M059J (cell line): ENCODE measurements at regions not wholly inside any gene's neighbourhood (a gene's known extent, or its start where the extent isn't known, plus 50 kb on each side); places are given as distances from the start of the nearest gene placed in this dataset.

ENCODE experiments used
- DNase-seq: peaks from one replicate; pipeline ENCODE4 v3.0.0-alpha.2; 2012; ENCODE audit warnings: low read depth

- DNase-seq, result no peak
These were observed 128.9 kb upstream of the VSTM2B start for GRCh38 chr19:29396925-29397324.

GRCh38 chr19:29397748-29398147, 128.0 kb upstream of the VSTM2B start:
- no peak for DNase-seq

GRCh38 chr19:29399804-29400203, 126.0 kb upstream of the VSTM2B start:
- DNase-seq, result no peak

DNA sequence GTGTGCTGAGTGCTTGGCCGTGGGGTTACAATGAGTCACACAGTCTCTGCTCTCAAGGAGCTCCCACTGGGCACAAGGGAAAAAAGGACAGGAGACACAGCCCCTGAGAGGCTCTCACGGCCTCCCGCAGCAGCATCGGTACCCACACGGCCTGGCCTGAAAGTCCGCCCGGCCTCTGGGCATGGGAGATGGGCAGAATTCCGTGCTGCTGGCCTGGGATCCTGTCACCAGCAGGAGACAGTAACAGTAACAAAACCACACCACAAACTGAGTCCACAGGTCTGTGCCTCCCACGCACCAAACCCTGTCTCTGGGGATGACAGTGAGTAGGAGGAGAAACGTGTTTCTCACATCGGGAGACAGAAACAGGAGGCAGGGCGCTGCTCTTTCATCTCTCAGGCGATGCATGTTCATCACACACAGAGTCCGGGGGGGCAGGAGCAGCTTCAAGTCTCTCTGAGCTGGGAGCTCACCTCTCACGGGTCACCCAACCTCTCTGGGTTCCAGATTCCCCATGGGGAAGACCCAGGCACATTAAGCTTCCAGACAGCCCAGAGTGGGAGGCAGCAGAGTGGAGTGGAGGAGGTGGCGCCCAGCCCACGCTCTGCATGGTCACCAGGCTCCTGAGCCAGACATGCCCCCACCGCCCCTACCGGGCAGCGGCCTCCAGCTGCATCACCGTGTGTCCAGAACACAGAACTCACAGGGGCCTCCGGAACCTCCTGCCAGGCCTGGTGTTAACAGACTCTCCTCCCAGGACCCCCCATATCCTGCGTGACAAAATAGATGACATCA, 124.7 kb upstream of the VSTM2B start:
- no peak for DNase-seq

DNA sequence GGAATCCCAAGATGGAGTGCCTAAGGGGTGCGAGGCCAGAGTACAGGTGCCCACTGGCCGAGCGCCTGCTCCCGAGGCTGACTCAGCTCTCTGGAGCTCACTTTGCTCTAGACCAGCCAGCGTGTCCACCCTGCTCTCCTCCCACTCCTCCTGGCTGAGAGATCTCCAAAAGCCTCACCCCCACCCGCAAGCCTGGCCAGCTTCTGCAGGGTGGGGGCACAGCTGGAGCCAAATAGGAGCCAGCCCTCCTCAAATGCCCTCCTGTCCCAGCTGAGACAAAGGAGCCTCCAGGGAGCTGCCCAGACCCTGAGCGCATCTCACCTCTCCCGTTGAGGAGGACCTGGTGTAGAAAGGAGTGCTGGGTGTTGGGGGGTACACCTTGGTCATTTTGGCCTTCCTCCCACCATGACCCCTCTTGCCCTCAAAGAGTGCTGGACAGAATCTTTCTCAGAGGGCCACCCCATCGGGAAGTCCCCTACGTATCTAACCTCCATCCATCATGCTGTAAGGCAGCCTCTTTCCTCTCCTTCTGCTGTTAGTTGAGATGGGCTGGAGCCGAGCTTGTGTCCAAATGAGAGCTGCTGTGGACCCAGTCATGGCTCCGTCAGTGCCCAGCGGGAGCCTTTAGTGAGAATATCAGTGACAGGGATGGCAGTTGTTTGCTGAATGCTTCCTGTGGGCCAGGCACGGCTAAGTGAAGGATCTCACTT, 123.9 kb upstream of the VSTM2B start:
- no peak for DNase-seq

GRCh38 chr19:29402563-29402962, 123.2 kb upstream of the VSTM2B start:
- no peak for DNase-seq

GRCh38 chr19:29404015-29404414, 121.8 kb upstream of the VSTM2B start:
- DNase-seq, result no peak

GRCh38 chr19:29404951-29405727, 120.7 kb upstream of the VSTM2B start:
- no peak for DNase-seq

DNA sequence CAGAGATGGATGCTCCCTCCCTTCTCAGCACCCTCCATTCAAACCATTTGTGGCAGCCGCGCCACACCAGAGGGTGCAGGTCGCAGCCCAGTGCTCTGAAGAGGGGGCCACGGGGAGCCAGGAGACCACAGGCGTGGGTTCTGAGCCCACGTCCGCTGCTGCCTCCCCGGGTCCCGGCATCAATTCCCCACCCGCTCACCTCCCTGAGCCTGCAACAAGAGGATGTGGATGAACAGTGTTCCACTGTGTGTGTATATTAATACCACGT, 120.1 kb upstream of the VSTM2B start:
- no peak for DNase-seq

GRCh38 chr19:29409076-29409862, 116.5 kb upstream of the VSTM2B start:
- no peak for DNase-seq

GRCh38 chr19:29410601-29411000, 115.2 kb upstream of the VSTM2B start:
- DNase-seq, result no peak

- no peak for DNase-seq
These were observed 114.6 kb upstream of the VSTM2B start for GRCh38 chr19:29411113-29411581.

- no peak for DNase-seq
These were observed 112.4 kb upstream of the VSTM2B start for GRCh38 chr19:29413435-29413834.

DNA sequence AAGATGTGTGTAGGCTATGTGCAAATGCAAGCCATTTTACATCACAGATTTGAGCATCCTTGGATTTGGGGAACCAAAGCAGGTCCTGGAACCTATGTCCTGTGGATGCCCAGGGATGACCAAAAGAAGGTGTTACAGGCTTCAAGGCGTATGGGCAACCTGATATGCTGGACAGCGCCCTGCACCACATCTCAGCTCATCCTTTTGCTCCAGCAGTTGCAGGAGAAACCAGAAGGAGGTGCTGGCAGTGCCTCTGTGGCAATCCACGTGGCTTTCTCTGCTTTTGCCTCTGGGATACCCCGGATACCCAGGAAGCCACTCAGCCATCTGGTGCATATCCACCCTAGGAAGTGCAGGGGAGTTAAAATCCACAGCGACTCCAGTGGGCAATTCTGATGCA, 110.3 kb upstream of the VSTM2B start:
- DNase-seq, result no peak

GRCh38 chr19:29417048-29417447, 108.7 kb upstream of the VSTM2B start:
- DNase-seq, result no peak

DNA sequence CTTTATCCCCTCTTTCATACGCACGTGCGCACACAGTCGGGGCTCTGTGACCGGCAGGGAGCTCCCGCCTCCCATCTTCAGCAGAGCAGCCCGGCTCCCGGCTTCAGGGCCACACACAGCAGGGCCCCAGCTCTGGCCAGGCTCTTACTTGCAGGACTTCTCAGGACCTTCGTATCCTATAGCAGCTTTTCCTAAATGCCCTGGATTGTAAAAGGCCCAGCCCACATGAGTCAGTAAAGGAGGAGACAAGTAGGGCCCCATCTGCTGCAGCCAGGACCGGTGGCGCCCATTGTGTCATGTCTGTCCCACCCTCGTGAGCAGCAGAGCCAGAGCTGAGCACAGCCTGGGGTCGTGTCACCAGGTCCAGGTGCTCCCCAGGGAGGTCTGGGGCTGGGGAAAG, 107.6 kb upstream of the VSTM2B start:
- no peak for DNase-seq

DNA sequence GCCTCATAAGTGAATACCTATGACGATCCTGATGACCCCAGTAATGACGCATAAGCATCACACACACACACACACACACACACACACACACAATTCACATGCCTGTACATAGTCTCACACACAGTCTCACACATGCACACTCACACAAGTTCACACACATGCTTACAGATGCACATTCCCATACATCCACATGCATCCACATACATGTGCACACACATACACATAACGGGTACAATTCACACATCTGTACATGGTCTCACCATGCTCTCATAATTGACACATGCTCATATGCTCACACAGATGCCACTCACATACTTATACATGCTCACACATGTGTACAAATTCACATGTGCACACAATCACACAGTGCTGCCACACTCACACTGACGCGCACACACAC, 105.7 kb upstream of the VSTM2B start:
- DNase-seq, result no peak

GRCh38 chr19:29420482-29421195, 105.2 kb upstream of the VSTM2B start:
- no peak for DNase-seq

DNA sequence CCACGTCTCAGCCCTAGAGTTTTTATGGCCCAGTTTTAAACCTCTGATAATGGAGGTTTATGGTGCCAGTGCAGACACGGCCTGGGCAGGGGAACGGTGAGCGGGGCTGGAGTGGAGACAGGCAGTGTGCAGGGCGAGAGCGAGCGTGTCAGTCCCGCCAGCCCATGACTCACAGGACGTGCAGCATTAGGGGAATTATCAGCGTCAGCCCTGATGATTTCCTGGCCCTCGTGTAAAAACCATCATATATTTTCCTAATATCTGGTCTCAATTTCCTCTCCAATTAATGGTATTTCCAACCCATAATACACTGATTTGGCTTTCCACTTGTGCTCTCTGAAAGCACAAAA, 104.6 kb upstream of the VSTM2B start:
- DNase-seq, result peak; percentile 10

DNA sequence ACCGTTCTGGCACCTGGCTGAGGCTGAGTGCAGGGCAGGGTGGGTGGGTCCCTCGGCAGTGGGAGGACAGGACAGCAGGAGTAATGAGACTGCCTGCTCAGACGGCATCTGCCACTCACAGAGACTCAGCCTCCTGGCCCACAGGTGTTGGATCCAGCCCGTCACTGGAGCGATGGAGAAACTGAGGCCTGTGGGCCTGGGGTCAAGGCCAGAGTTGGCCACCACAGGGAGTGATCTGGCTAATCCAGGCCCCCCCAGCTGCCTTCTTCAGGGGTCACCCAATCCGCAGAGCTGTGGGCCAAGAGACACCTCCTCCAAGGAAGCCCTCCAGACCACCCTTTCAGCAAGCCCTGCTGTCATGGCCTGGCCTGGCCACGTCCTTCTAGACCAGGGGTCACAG, 103.7 kb upstream of the VSTM2B start:
- no peak for DNase-seq

DNA sequence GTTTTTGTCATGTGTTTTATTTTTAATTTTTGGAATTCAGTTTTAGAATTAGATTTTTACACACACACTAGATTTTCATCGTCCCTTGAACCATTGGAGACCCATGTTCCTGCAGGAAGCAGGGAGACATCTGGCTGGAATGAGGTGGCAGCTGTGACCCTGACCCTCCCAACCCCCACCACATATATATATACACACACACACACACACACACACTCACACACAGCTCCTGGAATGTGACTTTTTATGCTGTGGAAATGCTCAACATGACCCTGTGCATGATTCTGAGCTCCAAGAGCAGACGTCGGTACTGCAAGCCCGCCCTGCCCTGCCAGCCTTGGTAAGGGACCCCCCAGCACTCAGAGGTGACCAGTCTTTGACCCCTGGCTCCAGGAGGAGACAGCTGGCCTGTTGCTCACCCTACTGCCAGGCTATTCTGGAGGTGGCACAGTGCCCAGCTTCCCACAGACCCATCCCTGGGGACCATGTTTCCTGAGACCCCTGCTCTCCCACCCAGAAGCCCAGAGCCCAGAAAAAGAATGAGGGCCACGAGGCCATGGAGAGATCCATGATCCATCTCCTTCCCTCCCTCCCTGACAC, 103.2 kb upstream of the VSTM2B start:
- no peak for DNase-seq
